B cell (primary cell): ENCODE measurements at regions not wholly inside any gene's neighbourhood (a gene's known extent, or its start where the extent isn't known, plus 50 kb on each side); places are given as distances from the start of the nearest gene placed in this dataset.

Experiments
- CTCF ChIP-seq: fragments of 200-600 bp; IDR thresholded peaks from one replicate; pipeline ENCODE4 v1.8.0; 2022; ENCODE audit warnings: antibody characterized with exemption, mild to moderate bottlenecking
- EZH2 ChIP-seq: IDR thresholded peaks from 2 replicates; pipeline ENCODE4 v1.6.1; 2012; ENCODE audit warnings: borderline replicate concordance, low read depth, mild to moderate bottlenecking, moderate library complexity, low read length; ENCODE audit not compliant: insufficient read depth, poor library complexity, severe bottlenecking

GRCh38 chr18:38747153-38747552, 1181.6 kb upstream of the CELF4 start:
- TF ChIP-seq EZH2 = no peak
- TF ChIP-seq CTCF = no peak
